K562 (cell line): ENCODE measurements at regions not wholly inside any gene's neighbourhood (a gene's known extent, or its start where the extent isn't known, plus 50 kb on each side); places are given as distances from the start of the nearest gene placed in this dataset.

Experiments used
- ATAC-seq: fragments of 200-7000 bp; cut with Tn5 transposase; 3 replicates; pipeline ENCODE4 v1.9.1; 2020; ENCODE audit warnings: moderate library complexity
- BruUV-seq: library from RNA; stranded (reverse); fragments of 400-500 nt; replicated peaks from 2 replicates; lab custom pipeline; 2021; lab: Mats Ljungman, UMichigan
- CTCF ChIA-PET: fragments of 300-600 bp; formaldehyde crosslinking; extraction: SDS; loops from one replicate; lab custom pipeline; 2021; ENCODE audit warnings: low intra/inter-chr PET ratio; lab: Yijun Ruan, JAX
- POLR2A ChIA-PET: fragments of 300-600, 350-650 bp; sonication (Branson Sonifier 250); formaldehyde crosslinking; extraction: SDS; loops from one replicate; lab custom pipeline; 2021; ENCODE audit warnings: antibody characterized with exemption, inconsistent platforms; lab: Yijun Ruan, JAX
- DNase-seq, 4 experiments: peaks; one replicate each; pipeline versions ENCODE4 v3.0.0 to v3.0.0-alpha.2; 2011 to 2018; ENCODE audit warnings: low spot score in 3 of 4, mixed read lengths in 3 of 4; ENCODE audit errors: extremely low read depth in 1 of 4
- FAIRE-seq: peaks from 2 replicates; lab custom pipeline; 2011; peaks lifted over from hg19 to GRCh38; lab: Jason Lieb, UNC
- H2AFZ ChIP-seq: 2 replicates; pipeline ENCODE4 v1.6.0; 2011; ENCODE audit warnings: low read depth, low read length, control low read depth, inconsistent platforms
- H3K27ac ChIP-seq: fragments of 200-600 bp; 3 replicates; pipeline ENCODE4 v1.8.0; 2011; ENCODE audit warnings: low read depth, mild to moderate bottlenecking, control low read depth, inconsistent platforms, low read length, moderate library complexity, mixed read lengths; ENCODE audit errors: extremely low read depth
- H3K27me3 ChIP-seq, 2 experiments: fragments of 300-600 bp in 1 of 2; 2 replicates in 1 of 2; 3 replicates in 1 of 2; pipeline versions ENCODE4 v1.6.0 to v1.8.0; 2011; ENCODE audit warnings: inconsistent platforms in 2 of 2, low read length in 2 of 2, mild to moderate bottlenecking in 1 of 2, mixed read lengths in 1 of 2, moderate library complexity in 1 of 2; ENCODE audit not compliant: control insufficient read depth in 2 of 2, insufficient read depth in 2 of 2
- H3K36me3 ChIP-seq: fragments of 300-600 bp; 3 replicates; pipeline ENCODE4 v1.8.0; 2011; ENCODE audit warnings: mild to moderate bottlenecking, low read length, inconsistent platforms; ENCODE audit not compliant: control insufficient read depth, insufficient read depth
- H3K4me1 ChIP-seq, 2 experiments: fragments of 200-600 bp in 1 of 2; replicated peaks in 1 of 2; 2 replicates in 1 of 2; 3 replicates in 1 of 2; pipeline versions ENCODE4 v1.5.1 to v1.8.0; 2011; ENCODE audit warnings: inconsistent platforms in 2 of 2, low read length in 2 of 2, mild to moderate bottlenecking in 1 of 2, mixed read lengths in 1 of 2, moderate library complexity in 1 of 2; ENCODE audit not compliant: control insufficient read depth in 2 of 2, insufficient read depth in 2 of 2
- H3K4me2 ChIP-seq: 2 replicates; pipeline ENCODE4 v1.6.1; 2011; ENCODE audit warnings: low read length, control low read depth, inconsistent platforms, mixed read lengths; ENCODE audit not compliant: insufficient read depth
- H3K4me3 ChIP-seq: fragments of 200-600 bp; sonication (generic), shearing (Covaris generic); 2 replicates; pipeline ENCODE4 v1.5.1; 2016; ENCODE audit warnings: control low read depth, inconsistent platforms
- H3K79me2 ChIP-seq: fragments of 200-600 bp; 3 replicates; pipeline ENCODE4 v1.8.0; 2011; ENCODE audit warnings: low read length, inconsistent platforms; ENCODE audit not compliant: control insufficient read depth, insufficient read depth
- H3K9ac ChIP-seq, 2 experiments: 2 replicates each; pipeline versions ENCODE4 v1.6.0 to v1.6.1; 2011; ENCODE audit warnings: low read depth in 2 of 2, low read length in 2 of 2, control low read depth in 1 of 2, inconsistent platforms in 1 of 2, mild to moderate bottlenecking in 1 of 2, mixed read lengths in 1 of 2; ENCODE audit not compliant: insufficient read depth in 1 of 2
- H3K9me1 ChIP-seq: one replicate; pipeline ENCODE4 v1.6.0; 2011; ENCODE audit warnings: inconsistent platforms, mild to moderate bottlenecking, low read length, moderate library complexity; ENCODE audit not compliant: control insufficient read depth, insufficient read depth
- H3K9me3 ChIP-seq: replicated peaks from 2 replicates; pipeline ENCODE4 v1.5.1; 2011; ENCODE audit warnings: low read depth, low read length, inconsistent platforms; ENCODE audit not compliant: control insufficient read depth, insufficient read depth
- H4K20me1 ChIP-seq: replicated peaks from 2 replicates; pipeline ENCODE4 v1.6.1; 2011; ENCODE audit warnings: low read length, inconsistent platforms, mixed read lengths; ENCODE audit not compliant: control insufficient read depth, insufficient read depth
- ADNP ChIP-seq: fragments of 200-800 bp; sonication (Bioruptor generic); IDR thresholded peaks from 2 replicates; pipeline ENCODE4 v1.6.1; 2016; ENCODE audit warnings: missing genetic modification characterization, missing compliant biosample characterization
- ARID1B ChIP-seq: fragments of 450-650 bp; IDR thresholded peaks from 2 replicates; pipeline ENCODE4 v1.6.1; 2016; ENCODE audit warnings: antibody characterized with exemption, mild to moderate bottlenecking, inconsistent platforms
- BRD9 ChIP-seq: fragments of 450-650 bp; IDR thresholded peaks from 2 replicates; pipeline ENCODE4 v1.6.1; 2018; ENCODE audit warnings: low read depth; ENCODE audit not compliant: partially characterized antibody
- EHMT2 ChIP-seq: fragments of 450-650 bp; IDR thresholded peaks from 2 replicates; pipeline ENCODE4 v1.6.1; 2018; ENCODE audit warnings: antibody characterized with exemption
- ELK1 ChIP-seq: sonication (generic); formaldehyde crosslinking; IDR thresholded peaks from 2 replicates; pipeline ENCODE4 v1.8.1; 2022; ENCODE audit warnings: missing genetic modification reagents
- ESRRB ChIP-seq: fragments of 250-450 bp; sonication (Bioruptor Pico); IDR thresholded peaks from 2 replicates; pipeline ENCODE4 v1.5.0; 2020; ENCODE audit warnings: mild to moderate bottlenecking, moderate library complexity, borderline replicate concordance
- HOMEZ ChIP-seq: fragments of 250-450 bp; sonication (Bioruptor Pico); IDR thresholded peaks from 2 replicates; pipeline ENCODE4 v1.4.0; 2020; ENCODE audit warnings: mild to moderate bottlenecking, moderate library complexity
- MXD1 ChIP-seq: fragments of 250-450 bp; sonication (Bioruptor Pico); IDR thresholded peaks from 2 replicates; pipeline ENCODE4 v1.8.0; 2021; ENCODE audit warnings: borderline replicate concordance, mild to moderate bottlenecking, moderate library complexity; ENCODE audit not compliant: poor library complexity, severe bottlenecking
- NONO ChIP-seq, 2 experiments: fragments of 200-400 bp in 1 of 2; fragments of 450-650 bp in 1 of 2; formaldehyde crosslinking in 1 of 2; IDR thresholded peaks; 2 replicates each; pipeline ENCODE4 v1.6.1; 2017; ENCODE audit warnings: low read depth in 2 of 2, mild to moderate bottlenecking in 2 of 2, moderate library complexity in 2 of 2, low read length in 1 of 2
- RBM17 ChIP-seq: fragments of 200-400 bp; formaldehyde crosslinking; IDR thresholded peaks from 2 replicates; pipeline ENCODE4 v1.6.1; 2017; ENCODE audit warnings: low read depth, mild to moderate bottlenecking, low read length, borderline replicate concordance
- SIX5 ChIP-seq, 2 experiments: IDR thresholded peaks; 2 replicates each; pipeline ENCODE4 v1.6.1; 2011; ENCODE audit warnings: low read length in 2 of 2, borderline replicate concordance in 1 of 2, low read depth in 1 of 2, mild to moderate bottlenecking in 1 of 2, moderate library complexity in 1 of 2; ENCODE audit not compliant: insufficient read depth in 1 of 2
- SMARCE1 ChIP-seq: fragments of 450-650 bp; IDR thresholded peaks from 2 replicates; pipeline ENCODE4 v1.7.1; 2016; ENCODE audit warnings: mild to moderate bottlenecking
- TAL1 ChIP-seq: fragments of 450-650 bp; IDR thresholded peaks from 2 replicates; pipeline ENCODE4 v1.6.1; 2016; ENCODE audit warnings: mild to moderate bottlenecking
- TBL1XR1 ChIP-seq, 2 experiments: IDR thresholded peaks; 2 replicates each; pipeline ENCODE4 v1.6.1; 2012; ENCODE audit warnings: improper control_type of control experiment in 2 of 2, low read length in 2 of 2, mild to moderate bottlenecking in 1 of 2
- ZNF354B ChIP-seq: fragments of 250-450 bp; sonication (Bioruptor Pico); IDR thresholded peaks from 2 replicates; pipeline ENCODE4 v1.4.0; 2020
- ZNF395 ChIP-seq: fragments of 200-800 bp; sonication (Bioruptor generic); IDR thresholded peaks from 2 replicates; pipeline ENCODE4 v1.6.1; 2017; ENCODE audit warnings: missing genetic modification characterization, missing compliant biosample characterization
- ZNF655 ChIP-seq: fragments of 250-450 bp; sonication (Bioruptor Pico); IDR thresholded peaks from 2 replicates; pipeline ENCODE4 v1.5.0; 2021
- ZNF668 ChIP-seq: fragments of 250-450 bp; sonication (Bioruptor Pico); IDR thresholded peaks from 2 replicates; pipeline ENCODE4 v1.8.0; 2022; ENCODE audit warnings: mild to moderate bottlenecking, inconsistent platforms
- WGBS: fragments of 100-300 bp; shearing (Covaris generic); methylation state at CpG from one replicate; pipeline ENCODE4 v1.1.6; 2016; ENCODE audit warnings: low coverage, mixed read lengths; ENCODE audit not compliant: insufficient coverage; ENCODE audit errors: missing lambda C conversion rate; 5-methylcytosine and 5-hydroxymethylcytosine counted together
- in situ Hi-C: fragments of 300-500 bp; cut with MboI; formaldehyde crosslinking; loops from 4 replicates; pipeline ENCODE4 v1.15.0; 2018; ENCODE audit warnings: inconsistent platforms, mixed read lengths
- intact Hi-C: fragments of 100-400 bp; cut with micrococcal nuclease; formaldehyde crosslinking; loops from 2 replicates; pipeline ENCODE4 v1.14.2; 2022

- in situ Hi-C loops = no loop called here
- no TSS peak for BruUV-seq
- no peak for TF ChIP-seq HOMEZ (CRISPR knock-in tag)
- peak; percentile 15; the same call in 1 of the 2 replicates for TF ChIP-seq TAL1
- TF ChIP-seq ESRRB (CRISPR knock-in tag) = no peak
- TF ChIP-seq ADNP (tag) = no peak
- TF ChIP-seq ZNF354B (CRISPR knock-in tag) = no peak
- peak; percentile 57 for TF ChIP-seq ARID1B
- no peak for TF ChIP-seq ZNF668 (CRISPR knock-in tag)
- TF ChIP-seq ZNF655 (CRISPR knock-in tag) = no peak
- TF ChIP-seq ZNF395 (CRISPR knock-in tag) = no peak
- no peak for TF ChIP-seq ELK1 (CRISPR knock-in tag)
- TF ChIP-seq EHMT2 = 0 out of 2 replicates have a peak, but pooled peaks have one; percentile 21
- TF ChIP-seq RBM17 = no peak
- 0 out of 2 replicates have a peak, but pooled peaks have one; percentile 27 for TF ChIP-seq SMARCE1
- no peak for TF ChIP-seq SIX5 (IDR thresholded peaks at IDR 0.05; ENCODE audit: borderline replicate concordance in 1 of 2, insufficient read depth in 1 of 2, low read depth in 1 of 2, low read length in 2 of 2)
- TF ChIP-seq MXD1 = no peak
- TF ChIP-seq NONO (IDR thresholded peaks at IDR 0.05; ENCODE audit: low read depth in 2 of 2, low read length in 1 of 2) = no peak
- TF ChIP-seq BRD9 = peak; percentile 34
- 0 out of 4 replicates have a peak, but pooled peaks of 1 of the 2 experiments have one; percentile 35 for TF ChIP-seq TBL1XR1 (IDR thresholded peaks at IDR 0.05; ENCODE audit: low read length in 2 of 2)
These were observed 434.9 kb upstream of the RUNX1 start for GRCh38 chr21:35484032-35484431.

More at GRCh38 chr21:35484032-35484431, 434.9 kb upstream of the RUNX1 start:
- peak; percentile 26 to 48 (median 39) for DNase-seq
- peak; percentile 56 for ATAC-seq
- H3K27ac ChIP-seq = no peak overlapping the region; the same call in 1 of the 3 replicates
- ChIA-PET POLR2A (no interaction called here), CTCF (no interaction called here)
- no peaks in the 10 kb centered on the region; the same call in 1 of the 2 replicates for H3K9me3 ChIP-seq
- no peak overlapping the region for H3K9ac ChIP-seq
- no peaks in the 10 kb centered on the region for H3K27me3 ChIP-seq
- no peak for FAIRE-seq
- H3K4me3 ChIP-seq = no peak overlapping the region
- 76% methylated on average over 2 of the region's 2 CpGs for WGBS
- H3K36me3 ChIP-seq = no peaks in the 10 kb centered on the region
- H3K9me1 ChIP-seq = no peaks in the 10 kb centered on the region
- H4K20me1 ChIP-seq = no peaks in the 10 kb centered on the region
- peaks cover 16 to 53% of the 10 kb centered on the region in 2 experiments for H3K4me1 ChIP-seq
- no peaks in the 10 kb centered on the region for H3K79me2 ChIP-seq
- intact Hi-C loops = no loop called here
- no peak overlapping the region; the same call in 1 of the 2 replicates for H3K4me2 ChIP-seq
- no peak overlapping the region for H2AFZ ChIP-seq
